Kidney tubule cell (primary cell): ENCODE measurements at regions not wholly inside any gene's neighbourhood (a gene's known extent, or its start where the extent isn't known, plus 50 kb on each side); places are given as distances from the start of the nearest gene placed in this dataset.
A peak's percentile ranks its signal among the peaks of the same experiment; 100 is the strongest.

Experiments
- DNase-seq: peaks from one replicate; pipeline ENCODE4 v3.0.0-alpha.2; 2018; ENCODE audit warnings: low spot score

DNA sequence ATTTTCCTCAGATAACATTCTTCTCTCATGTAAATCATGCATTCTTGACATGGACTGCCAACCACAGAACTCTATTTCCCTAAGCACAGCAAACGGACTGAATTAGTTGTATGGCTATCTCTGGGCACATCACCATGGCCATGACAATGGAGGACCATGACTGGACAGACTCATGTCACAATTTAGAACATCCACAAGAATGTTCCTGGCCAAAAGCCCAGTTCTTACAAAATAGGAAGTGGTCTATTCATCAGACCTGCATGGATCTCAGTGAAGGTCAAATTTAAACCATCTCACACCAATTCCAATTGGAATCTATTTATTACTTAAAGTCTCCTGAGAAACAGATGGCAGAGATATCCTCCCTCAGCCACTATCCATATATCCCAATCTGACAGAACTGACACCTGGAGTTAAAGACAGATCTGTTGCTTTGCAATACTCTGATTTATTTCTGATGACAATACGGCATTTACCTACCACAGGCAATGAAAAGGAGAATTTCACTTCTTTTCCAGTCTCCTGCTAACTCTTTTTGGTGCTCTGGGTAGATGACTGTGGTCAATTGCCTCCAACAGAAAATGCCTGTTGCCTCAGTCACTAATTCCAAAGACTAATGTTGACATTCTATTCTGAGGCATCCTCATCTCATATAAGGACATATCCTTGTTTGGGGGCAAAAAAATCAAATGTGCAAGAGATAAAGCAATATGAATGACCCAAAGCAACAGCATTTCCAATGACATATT is 254.8 kb downstream of the HTR7 start:
- peak; percentile 85 for DNase-seq

DNA sequence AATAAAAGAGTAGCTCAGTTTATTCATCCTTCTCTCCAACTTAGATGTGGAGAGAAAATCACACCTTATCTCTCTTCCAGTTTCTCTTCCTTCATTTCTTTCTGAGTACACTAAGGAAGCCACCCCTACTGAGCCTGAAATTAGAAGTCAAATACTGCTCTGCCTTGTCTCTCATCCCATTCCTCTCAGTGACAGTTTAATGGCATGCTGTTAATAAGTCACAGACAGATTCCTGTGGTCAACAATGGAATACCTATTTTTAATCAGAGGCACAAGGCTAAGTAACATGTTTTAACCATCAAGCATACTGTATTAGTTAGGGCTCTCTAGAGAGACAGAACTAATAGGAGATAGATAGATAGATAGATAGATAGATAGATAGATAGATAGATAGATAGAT is 253.2 kb downstream of the HTR7 start:
- DNase-seq: peak; percentile 81

DNA sequence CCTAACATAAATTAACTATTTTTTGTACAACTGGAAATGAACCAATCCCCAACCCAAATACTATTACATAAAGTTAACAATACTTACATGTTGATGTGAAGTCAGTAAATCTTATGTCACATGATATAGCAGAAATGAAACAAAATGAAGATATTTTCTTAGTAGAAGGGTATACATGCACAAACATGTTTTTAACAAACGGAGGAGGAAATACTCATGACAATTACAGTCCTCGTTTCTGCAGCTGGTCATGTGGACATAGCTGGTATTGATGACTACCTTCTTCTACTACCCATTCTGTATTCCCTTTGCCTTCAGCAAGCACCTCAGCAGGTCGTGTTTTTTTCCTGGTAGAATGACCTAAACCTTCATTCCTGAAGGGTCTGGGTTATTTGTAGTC is 252.3 kb downstream of the HTR7 start:
- no peak for DNase-seq

DNA sequence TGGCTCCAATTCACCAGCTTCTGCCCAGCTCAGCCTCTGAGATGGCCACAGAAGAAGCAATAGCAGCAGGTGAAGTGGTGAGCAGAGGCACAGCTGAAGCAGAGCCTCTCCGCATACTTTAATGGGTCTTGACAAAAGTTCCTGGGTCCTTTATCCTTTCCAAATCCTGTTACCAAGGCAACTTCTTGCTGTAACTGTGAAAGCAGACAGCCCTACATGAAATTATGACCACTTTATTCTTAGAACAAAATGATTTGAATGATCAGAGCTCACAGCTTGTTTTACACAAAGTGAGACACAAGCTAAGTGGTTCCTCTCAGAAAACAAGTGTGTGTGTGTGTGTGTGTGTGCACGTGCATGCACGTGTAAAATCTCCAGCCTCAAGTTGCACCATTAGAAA is 245.6 kb downstream of the HTR7 start:
- no peak for DNase-seq

DNA sequence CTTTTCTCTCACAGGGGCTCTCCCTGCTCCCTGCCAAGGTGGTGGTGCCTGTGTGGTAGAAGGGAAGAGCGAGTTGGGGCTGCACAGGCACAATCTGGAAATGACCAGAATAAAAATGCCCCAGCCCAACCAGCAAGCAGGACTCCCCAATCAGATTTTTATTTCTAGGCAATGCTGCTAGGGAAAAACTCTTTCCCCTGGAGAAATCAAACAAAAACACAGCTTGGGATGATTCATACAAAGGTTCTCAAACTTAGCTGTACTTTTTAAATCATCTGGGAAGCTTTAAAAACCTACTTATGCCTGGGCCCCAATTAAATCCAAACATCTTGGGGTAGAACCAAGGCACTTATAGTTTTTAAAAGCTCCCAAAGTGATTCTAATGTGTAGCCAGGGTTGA is 243.2 kb downstream of the HTR7 start:
- no peak for DNase-seq

DNA sequence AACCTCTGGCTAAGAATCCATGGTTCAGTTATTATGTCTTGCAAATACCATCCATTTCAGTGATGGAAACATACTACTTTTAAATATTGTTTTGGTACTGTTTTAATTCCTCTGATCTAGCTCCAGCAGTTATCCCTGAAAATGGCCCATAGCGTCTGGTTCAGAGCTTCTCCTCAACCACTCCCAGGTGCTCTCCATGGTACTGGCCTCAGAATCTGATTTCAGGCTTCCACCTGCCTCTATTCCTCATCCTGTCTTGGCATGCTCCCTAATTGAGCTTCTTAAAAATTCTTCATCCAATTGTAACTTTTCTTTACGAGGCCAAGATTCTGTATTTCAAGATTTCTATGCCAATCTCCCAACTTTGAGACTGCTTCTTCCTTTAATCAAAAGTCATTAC is 236.3 kb downstream of the HTR7 start:
- no peak for DNase-seq

DNA sequence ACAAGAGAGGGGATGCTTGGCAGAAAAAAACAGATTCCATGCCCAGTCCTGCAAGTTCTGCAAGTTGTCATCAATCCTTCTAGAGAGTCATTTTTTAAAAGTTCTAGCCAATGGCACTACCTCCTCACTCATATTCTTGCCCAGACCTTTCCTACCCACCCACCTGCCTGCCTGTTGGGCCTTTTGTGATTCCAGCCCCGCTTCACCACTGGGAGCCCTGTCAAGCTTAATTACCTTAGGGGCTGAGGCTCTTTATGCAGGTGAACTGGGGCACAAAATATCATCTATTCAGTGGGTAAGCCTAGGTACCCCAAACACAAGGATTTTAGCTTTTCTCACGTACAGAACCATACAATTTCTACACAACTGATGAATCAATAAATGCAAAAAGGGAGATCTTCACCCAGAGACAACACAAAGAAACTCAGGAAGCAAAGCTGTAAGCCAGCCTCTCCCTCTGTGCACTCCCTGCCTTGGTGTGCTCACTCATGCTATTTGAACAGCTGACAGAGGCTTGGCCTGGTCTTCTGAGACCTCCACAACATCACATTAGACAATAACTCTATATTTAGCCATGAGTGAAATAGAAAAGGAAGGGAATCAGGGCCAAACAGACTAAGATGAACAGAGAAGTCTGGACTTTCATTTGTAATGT is 222.6 kb downstream of the HTR7 start:
- no peak for DNase-seq

DNA sequence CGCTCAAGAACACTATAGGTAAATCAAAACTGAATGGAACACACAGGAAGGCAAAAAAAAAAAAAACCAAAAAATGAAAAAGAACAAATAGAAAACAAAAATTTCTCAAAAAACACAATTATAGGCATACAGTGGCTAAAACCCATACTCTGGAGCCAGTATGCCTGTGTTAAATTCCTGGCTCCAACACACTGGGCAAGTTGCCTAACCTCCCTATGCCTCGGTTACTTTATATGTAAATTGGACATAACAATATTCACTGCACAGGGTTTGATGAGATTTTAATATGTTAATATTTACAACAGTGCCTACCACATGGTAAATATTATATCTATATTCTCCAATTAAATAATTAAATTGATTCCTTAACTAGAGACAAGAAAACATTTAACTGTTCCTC is 217.1 kb downstream of the HTR7 start:
- no peak for DNase-seq

DNA sequence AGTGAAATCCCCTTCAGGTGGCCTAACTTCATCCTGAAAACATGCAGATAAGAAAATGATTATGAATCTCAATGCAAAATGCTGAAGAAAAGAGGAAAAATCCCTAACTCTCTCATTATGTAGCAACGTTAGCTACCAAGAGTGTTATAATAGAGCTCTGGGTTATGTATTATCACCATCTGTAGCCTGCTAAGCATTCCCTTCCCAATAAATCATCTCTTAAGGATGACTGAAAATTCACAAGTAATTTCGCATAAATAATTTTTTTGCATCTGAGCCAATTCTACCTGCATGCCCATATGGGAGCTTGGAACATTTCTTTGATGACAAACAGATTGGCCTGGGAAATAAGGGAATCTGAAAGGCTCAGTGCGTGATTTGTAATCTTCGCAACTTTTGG is 216.1 kb downstream of the HTR7 start:
- no peak for DNase-seq

DNA sequence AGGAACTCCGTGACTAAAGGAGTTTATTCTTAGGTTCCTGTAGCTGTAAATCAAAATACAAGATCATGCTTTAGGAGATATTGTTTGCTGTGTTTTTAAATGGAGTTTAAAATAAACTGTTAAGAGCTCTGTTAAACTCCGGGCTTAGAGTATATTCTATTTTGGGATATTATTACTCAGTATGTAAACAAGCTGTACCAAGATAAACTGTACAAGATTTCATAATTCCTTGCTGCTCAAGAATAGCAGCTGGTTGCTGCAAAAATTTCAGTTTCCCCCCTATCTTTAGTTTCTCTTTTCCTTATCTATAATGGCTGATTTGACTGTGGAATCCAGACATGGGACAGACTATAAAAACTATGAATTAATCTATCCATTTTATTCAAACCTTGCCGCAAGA is 215.7 kb downstream of the HTR7 start:
- DNase-seq: no peak

DNA sequence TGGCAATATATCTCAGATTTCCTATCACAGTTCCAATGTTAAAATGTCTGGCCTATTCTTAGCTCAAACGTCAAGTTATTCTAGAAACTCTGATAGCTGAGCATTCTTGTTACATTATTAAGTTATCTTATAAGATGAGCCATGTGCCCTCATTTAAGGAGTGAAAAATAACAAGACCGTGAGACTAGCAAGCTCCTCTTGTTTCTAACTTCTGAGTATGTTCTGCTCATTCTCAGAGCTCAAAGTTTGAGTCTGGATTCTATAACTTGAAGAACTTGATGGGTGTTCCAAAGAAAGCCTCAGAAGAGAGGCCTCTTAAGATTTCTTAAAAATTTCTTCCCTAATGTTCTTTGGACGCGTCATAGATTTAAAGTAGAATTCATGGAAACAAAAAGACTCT is 215.2 kb downstream of the HTR7 start:
- DNase-seq: no peak

DNA sequence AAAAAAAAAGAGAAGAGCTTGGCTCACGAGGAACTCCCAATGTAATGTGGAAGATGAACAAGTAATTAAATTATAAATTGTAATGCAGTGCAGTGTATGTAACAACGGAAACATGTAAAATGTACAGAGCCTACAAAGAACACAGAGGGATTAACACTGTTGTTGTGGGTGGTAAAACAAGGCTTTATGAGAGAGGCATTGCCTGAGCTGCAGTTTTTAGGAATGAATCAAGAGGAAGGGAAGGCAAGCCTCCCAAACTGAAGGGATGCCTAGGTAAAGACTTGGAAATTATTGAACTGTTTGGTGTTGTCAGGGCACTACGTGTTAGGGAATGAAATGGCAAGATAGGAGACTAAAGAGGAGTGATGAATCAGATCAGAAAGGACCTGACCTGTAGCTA is 213.7 kb downstream of the HTR7 start:
- DNase-seq: no peak

DNA sequence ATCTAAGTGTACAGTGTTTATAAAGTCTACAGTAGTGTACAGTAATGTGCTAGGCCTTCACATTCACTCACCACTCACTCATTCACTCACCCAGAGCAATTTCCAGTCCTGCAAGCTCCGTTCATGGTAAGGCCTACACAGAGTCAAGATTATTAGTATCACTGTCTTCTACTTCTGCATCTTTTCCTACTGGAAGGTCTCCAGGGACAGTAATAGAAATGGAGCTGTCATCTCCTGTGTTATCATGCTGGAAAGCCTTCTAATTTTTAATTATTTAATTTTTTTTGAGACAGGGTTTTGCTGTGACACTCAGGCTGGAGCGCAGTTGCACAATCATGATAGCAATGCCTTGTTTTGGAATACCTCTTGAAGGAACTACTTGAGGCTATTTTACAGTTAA is 207.0 kb downstream of the HTR7 start:
- DNase-seq: no peak

DNA sequence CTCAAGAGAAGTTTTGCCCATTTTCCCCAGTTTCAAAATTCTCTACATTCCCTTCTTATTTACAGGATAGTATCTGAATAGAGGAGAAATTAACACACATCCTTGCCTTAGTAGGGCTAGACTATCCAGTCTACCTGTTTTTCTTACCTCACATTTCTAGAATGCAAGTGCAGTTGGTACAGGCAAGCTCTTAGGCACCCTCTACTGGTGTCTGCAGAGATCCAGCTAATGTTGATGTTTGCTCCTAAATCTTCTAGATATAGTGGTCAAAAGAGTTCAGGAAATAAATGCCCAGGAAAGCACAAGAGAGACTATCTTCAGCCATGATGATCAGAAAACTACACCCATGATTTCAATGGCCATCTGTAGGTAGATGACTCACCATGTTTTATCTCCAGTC is 205.3 kb downstream of the HTR7 start:
- DNase-seq: peak; percentile 15

DNA sequence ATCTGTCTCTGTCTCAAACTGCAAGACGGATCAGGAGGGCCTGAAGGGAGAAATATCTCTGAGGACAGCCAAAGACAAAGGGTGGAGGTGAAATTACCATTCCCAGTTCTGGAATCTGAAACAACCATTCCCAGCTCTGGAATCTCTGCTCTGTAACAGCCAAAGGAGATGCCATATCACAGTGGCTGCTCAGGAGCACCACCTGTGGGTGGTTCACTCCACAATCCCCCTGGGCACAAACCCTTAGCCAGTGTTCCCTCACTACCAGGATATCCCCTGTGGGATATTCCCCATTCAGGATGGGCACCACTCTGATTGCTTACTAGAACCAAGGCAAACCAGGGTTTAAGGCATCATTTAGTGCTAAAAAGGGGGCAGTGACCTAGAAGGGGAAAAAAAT is 199.0 kb downstream of the HTR7 start:
- DNase-seq: no peak

DNA sequence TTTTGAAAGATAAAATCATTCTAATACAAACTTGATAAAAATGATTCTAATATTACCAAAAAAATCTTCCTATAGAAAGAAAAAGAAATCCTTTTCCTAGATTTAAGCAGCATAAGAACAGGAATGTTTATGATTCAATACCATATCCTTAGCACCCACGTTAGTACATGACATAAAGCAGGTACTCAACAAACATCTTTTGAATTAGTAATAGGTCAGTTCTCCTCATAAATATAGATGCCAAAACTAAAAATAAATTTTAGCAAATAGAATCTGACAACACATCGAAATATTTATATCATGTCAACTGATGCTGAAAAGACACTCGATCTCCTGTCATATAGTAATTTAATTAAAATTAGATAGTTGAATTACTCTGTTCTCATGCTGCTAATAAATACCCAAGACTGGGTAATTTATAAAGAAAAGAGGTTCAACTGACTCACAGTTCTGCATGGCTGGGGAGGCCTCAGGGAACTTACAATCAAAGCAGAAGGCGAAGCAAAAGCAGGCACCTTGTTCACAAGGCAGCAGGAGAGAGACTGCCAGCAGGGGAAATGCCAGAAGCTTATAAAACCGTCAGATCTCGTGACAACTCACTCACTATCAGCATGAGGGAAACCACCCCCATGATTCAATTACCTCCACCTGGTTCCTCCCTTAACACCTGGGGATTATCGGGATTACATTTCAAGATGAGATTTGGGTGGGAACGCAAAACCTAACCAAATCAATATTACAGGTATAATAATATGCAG is 191.8 kb downstream of the HTR7 start:
- DNase-seq: no peak

DNA sequence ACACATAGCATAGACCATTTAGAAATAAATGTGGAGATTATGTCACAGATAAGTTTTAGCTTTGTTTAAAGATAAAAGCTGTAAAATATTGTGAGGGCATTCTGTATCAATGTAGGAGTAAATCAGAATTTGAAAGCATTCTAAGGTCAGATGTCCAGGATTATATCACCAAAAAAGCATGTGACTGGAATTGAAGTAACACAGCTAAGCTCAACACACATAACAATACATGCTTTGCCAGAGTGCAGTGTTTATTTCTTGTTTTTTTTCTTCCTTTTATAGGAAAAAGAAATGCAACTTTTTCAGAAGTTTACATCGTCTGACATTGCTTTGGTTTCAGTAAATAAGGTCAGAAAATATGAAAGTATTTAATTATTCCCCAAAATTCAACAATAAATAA is 183.4 kb downstream of the HTR7 start:
- DNase-seq: no peak

DNA sequence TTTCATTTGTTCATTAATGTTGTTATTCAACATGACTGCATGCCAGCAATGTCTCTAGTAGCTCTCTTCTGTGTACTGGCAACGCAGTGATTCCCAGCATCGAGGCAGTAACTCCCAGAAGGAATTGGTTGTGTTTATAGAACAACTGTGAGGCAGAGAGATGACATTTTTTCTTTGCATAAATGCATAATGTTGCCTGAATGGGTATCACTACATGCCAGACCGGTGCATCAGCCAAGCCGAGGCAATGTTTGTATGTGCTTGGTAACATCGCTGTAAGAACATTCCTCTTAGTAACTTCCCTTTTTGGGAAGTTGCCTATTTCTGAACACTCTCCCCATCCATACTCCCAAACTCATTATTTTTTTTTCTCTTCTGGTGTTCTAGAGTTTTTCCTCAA is 182.9 kb downstream of the HTR7 start:
- no peak for DNase-seq

DNA sequence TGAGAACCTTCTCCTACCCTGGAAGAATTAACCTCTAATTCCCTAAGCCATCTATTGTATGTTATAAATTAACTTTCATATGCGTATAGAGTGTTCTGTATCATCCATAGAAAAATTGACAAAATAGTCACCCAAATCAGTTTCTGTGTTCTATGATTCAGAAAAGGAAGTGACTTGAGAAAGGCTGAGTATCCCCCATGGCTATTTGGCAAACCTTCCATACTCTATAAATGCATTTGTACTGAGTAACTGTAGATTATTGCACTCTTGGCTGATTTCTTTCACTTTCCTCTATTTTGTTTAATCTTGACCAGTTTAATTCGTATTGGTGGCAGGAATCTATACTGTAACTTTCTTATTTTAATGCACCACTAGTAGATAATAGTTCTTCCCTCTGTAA is 182.2 kb downstream of the HTR7 start:
- DNase-seq: no peak
